Endodermal cell (in vitro differentiated cells): ENCODE measurements at regions not wholly inside any gene's neighbourhood (a gene's known extent, or its start where the extent isn't known, plus 50 kb on each side); places are given as distances from the start of the nearest gene placed in this dataset.

Source experiments
- DNase-seq: peaks from one replicate; pipeline ENCODE4 v3.0.0-alpha.2; 2017
- H3K27ac ChIP-seq: 2 replicates; pipeline ENCODE4 v1.5.1; 2013; ENCODE audit warnings: mild to moderate bottlenecking, low read depth, low read length, moderate library complexity
- H3K27me3 ChIP-seq: 2 replicates; pipeline ENCODE4 v1.6.1; 2013; ENCODE audit warnings: mild to moderate bottlenecking, low read length, moderate library complexity; ENCODE audit not compliant: insufficient read depth, control insufficient read depth, poor library complexity, severe bottlenecking
- H3K36me3 ChIP-seq: 2 replicates; pipeline ENCODE4 v1.7.0; 2013; ENCODE audit warnings: mild to moderate bottlenecking, low read length, moderate library complexity; ENCODE audit not compliant: control insufficient read depth, insufficient read depth
- H3K4me1 ChIP-seq: one replicate; pipeline ENCODE4 v1.7.0; 2013; ENCODE audit warnings: low read length; ENCODE audit not compliant: control insufficient read depth, insufficient read depth
- H3K4me3 ChIP-seq: 2 replicates; pipeline ENCODE4 v1.5.1; 2013; ENCODE audit warnings: mild to moderate bottlenecking, low read length, moderate library complexity
- H3K9ac ChIP-seq: 2 replicates; pipeline ENCODE4 v1.6.1; 2013; ENCODE audit warnings: mild to moderate bottlenecking, low read length, moderate library complexity; ENCODE audit not compliant: poor library complexity, severe bottlenecking; ENCODE audit errors: extremely low read depth
- H3K9me3 ChIP-seq: 2 replicates; pipeline ENCODE4 v1.6.1; 2013; ENCODE audit warnings: mild to moderate bottlenecking, low read length, moderate library complexity; ENCODE audit not compliant: control insufficient read depth
- H3K27ac Mint-ChIP-seq: 2 replicates; pipeline ENCODE4 v1.8.0; 2020; ENCODE audit warnings: mixed read lengths
- H3K27me3 Mint-ChIP-seq: 2 replicates; pipeline ENCODE4 v1.8.0; 2021; ENCODE audit warnings: mild to moderate bottlenecking, mixed read lengths; ENCODE audit not compliant: insufficient read depth
- H3K36me3 Mint-ChIP-seq: 2 replicates; pipeline ENCODE4 v1.8.0; 2020; ENCODE audit warnings: low read depth, mixed read lengths
- H3K4me1 Mint-ChIP-seq: 2 replicates; pipeline ENCODE4 v1.8.0; 2020; ENCODE audit warnings: mixed read lengths
- H3K4me3 Mint-ChIP-seq: 2 replicates; pipeline ENCODE4 v1.8.0; 2020; ENCODE audit warnings: mild to moderate bottlenecking, moderate library complexity, mixed read lengths
- H3K9me3 Mint-ChIP-seq: 2 replicates; pipeline ENCODE4 v1.8.0; 2020; ENCODE audit warnings: mild to moderate bottlenecking, mixed read lengths
- CTCF ChIP-seq: fragments of 200-600 bp; sonication (generic); conservative IDR thresholded peaks from 2 replicates; pipeline ENCODE4 v1.5.0; 2021; ENCODE audit warnings: antibody characterized with exemption, mild to moderate bottlenecking
- WGBS, 2 experiments: methylation state at CpG; one replicate each; pipeline versions ENCODE4 v1.1.5 to v1.1.7; 2013; ENCODE audit warnings: missing lambda C conversion rate in 2 of 2, mixed read lengths in 1 of 2; ENCODE audit not compliant: insufficient coverage in 1 of 2, insufficient read length in 1 of 2; 5-methylcytosine and 5-hydroxymethylcytosine counted together

- DNase-seq = no peak
- Histone ChIP-seq H3K9me3 (no peaks in the 10 kb centered on the region), H3K27me3 (no peaks in the 10 kb centered on the region), H3K4me1 (peaks cover 6% of the 10 kb centered on the region), H3K36me3 (no peaks in the 10 kb centered on the region), H3K4me3 (no peak overlapping the region), H3K9ac (no peak overlapping the region), H3K27ac (no peak overlapping the region)
- Mint-ChIP-seq H3K27ac (no peak overlapping the region), H3K27me3 (no peaks in the 10 kb centered on the region), H3K36me3 (no peaks in the 10 kb centered on the region), H3K4me3 (no peak overlapping the region), H3K4me1 (no peaks in the 10 kb centered on the region), H3K9me3 (no peaks in the 10 kb centered on the region)
- TF ChIP-seq CTCF = no peak
These were observed 298.5 kb upstream of the TPK1 start for GRCh38 chr7:145134377-145134776.

GRCh38 chr7:145123502-145123901 is 287.6 kb upstream of the TPK1 start:
- no peak overlapping the region for H3K9ac ChIP-seq
- no peak overlapping the region for H3K4me3 Mint-ChIP-seq
- H3K9me3 ChIP-seq = peaks cover 4% of the 10 kb centered on the region
- no peak for TF ChIP-seq CTCF
- 83 to 93% methylated on average over 1 to 2 of the region's 2 CpGs for WGBS, 2 experiments
- H3K27me3 ChIP-seq = no peaks in the 10 kb centered on the region
- no peaks in the 10 kb centered on the region for H3K4me1 Mint-ChIP-seq
- H3K4me3 ChIP-seq = no peak overlapping the region
- H3K27ac ChIP-seq = no peak overlapping the region
- DNase-seq = no peak
- no peaks in the 10 kb centered on the region for H3K4me1 ChIP-seq
- no peaks in the 10 kb centered on the region for H3K36me3 Mint-ChIP-seq
- H3K27me3 Mint-ChIP-seq = no peaks in the 10 kb centered on the region
- H3K36me3 ChIP-seq = no peaks in the 10 kb centered on the region
- H3K27ac Mint-ChIP-seq = no peak overlapping the region
- peaks cover 4% of the 10 kb centered on the region for H3K9me3 Mint-ChIP-seq

- Mint-ChIP-seq H3K4me1 (peaks cover 7% of the 10 kb centered on the region), H3K4me3 (no peak overlapping the region), H3K27me3 (no peaks in the 10 kb centered on the region), H3K27ac (peak overlapping the region; percentile 60), H3K36me3 (no peaks in the 10 kb centered on the region), H3K9me3 (peaks cover 3% of the 10 kb centered on the region)
- Histone ChIP-seq H3K36me3 (no peaks in the 10 kb centered on the region), H3K27ac (no peak overlapping the region), H3K27me3 (no peaks in the 10 kb centered on the region), H3K4me1 (no peaks in the 10 kb centered on the region), H3K9ac (no peak overlapping the region), H3K9me3 (no peaks in the 10 kb centered on the region), H3K4me3 (no peak overlapping the region)
- no peak for TF ChIP-seq CTCF
- 81 to 100% methylated on average over 1 of the region's 1 CpG for WGBS, 2 experiments
- DNase-seq = no peak
These were observed 270.1 kb upstream of the TPK1 start for GRCh38 chr7:145106001-145106400.
